Stomach (tissue), 8 donors: ENCODE measurements at regions not wholly inside any gene's neighbourhood (a gene's known extent, or its start where the extent isn't known, plus 50 kb on each side); places are given as distances from the start of the nearest gene placed in this dataset.
A peak's percentile ranks its signal among the peaks of the same experiment; 100 is the strongest.

Experiments used
- DNase-seq, 2 donors: peaks; one replicate each; pipeline versions ENCODE4 v3.0.0 to v3.0.0-alpha.2; 2013 to 2019
- H3K27ac ChIP-seq, 5 donors: fragments of 200-600 bp in 4 of 5; sonication (generic) in 4 of 5; one replicate each; pipeline ENCODE4 v1.5.1; 2013 to 2019; ENCODE audit warnings: mild to moderate bottlenecking in 1 of 5, moderate library complexity in 1 of 5
- H3K27me3 ChIP-seq, 3 donors: fragments of 200-600 bp; sonication (generic); one replicate each; pipeline ENCODE4 v1.5.1; 2017 to 2019; ENCODE audit warnings: mixed run types in 1 of 3
- H3K36me3 ChIP-seq, 4 donors: fragments of 200-600 bp; sonication (generic); 1 replicate in 3 of 4; 2 replicates in 1 of 4; pipeline ENCODE4 v1.5.1; 2016 to 2019
- H3K4me1 ChIP-seq, 4 donors: fragments of 200-600 bp; sonication (generic); one replicate each; pipeline ENCODE4 v1.5.1; 2016 to 2019
- H3K4me3 ChIP-seq, 4 donors: fragments of 200-600 bp; sonication (generic) in 3 of 4; one replicate each; pipeline ENCODE4 v1.5.1; 2016 to 2019; ENCODE audit warnings: mild to moderate bottlenecking in 1 of 4
- H3K9me3 ChIP-seq, 4 donors: fragments of 200-600 bp; sonication (generic); one replicate each; pipeline ENCODE4 v1.5.1; 2016 to 2019
- EP300 ChIP-seq: sonication (generic); formaldehyde crosslinking; IDR thresholded peaks from one replicate; pipeline ENCODE4 v1.6.1; 2017; ENCODE audit warnings: antibody characterized with exemption
- POLR2A ChIP-seq, 4 donors: fragments of 450-650 bp; IDR thresholded peaks; one replicate each; pipeline ENCODE4 v1.6.1; 2016; ENCODE audit warnings: antibody characterized with exemption in 4 of 4, control low read depth in 2 of 4, mild to moderate bottlenecking in 1 of 4, moderate library complexity in 1 of 4
- POLR2AphosphoS5 ChIP-seq, 3 donors: sonication (generic); formaldehyde crosslinking; IDR thresholded peaks; one replicate each; pipeline ENCODE4 v1.6.1; 2016; ENCODE audit warnings: antibody characterized with exemption in 3 of 3
- WGBS, 5 donors: extraction: QIAGEN DNeasy Blood & Tissue Kit in 3 of 5; methylation state at CpG; one replicate each; pipeline versions ENCODE4 v1.1.5 to v1.1.7; 2013 to 2018; 5-methylcytosine and 5-hydroxymethylcytosine counted together
- intact Hi-C: fragments of 100-400 bp; cut with DNase I; formaldehyde crosslinking; loops from one replicate; pipeline ENCODE4 v1.15.1; 2023; ENCODE audit warnings: low total_unique reads
- TF ChIP-seq, protein P1 (sequence below), 7 experiments: fragments of 450-650 bp in 4 of 7; fragments of 200-600 bp in 3 of 7; sonication (generic) in 3 of 7; IDR thresholded peaks; one replicate each; pipeline ENCODE4 v1.5.1; 2016 to 2019; ENCODE audit warnings: antibody characterized with exemption in 7 of 7, control low read depth in 2 of 7, mild to moderate bottlenecking in 1 of 7
- donor health status: healthy with polysubstance abuse.
- donor health status: Bipolar disorder and iron deficiency.
- donor health status: healthy.

DNA sequence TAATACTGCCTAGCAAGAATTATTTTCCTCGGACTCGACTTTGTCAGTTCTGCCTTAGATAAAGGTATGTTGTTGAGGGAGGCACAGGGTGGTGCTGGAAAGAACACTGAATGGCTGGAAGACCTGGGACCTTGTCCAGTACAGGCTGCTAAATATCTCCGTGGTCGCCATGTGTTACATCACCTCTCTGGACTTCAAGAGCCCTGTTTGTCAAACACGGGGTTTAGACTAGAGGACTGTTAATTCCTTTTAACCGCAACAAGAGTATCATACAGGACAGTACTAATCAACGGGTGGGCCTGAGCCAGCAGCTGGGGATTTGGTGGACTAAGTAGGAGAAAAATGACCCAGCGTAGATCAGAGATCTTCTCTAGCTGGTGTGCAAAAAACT is 476.3 kb downstream of the LRIG3 start:
- peaks cover 0 to 6% (median 0%) of the 10 kb centered on the region in 4 donors for H3K4me1 ChIP-seq
- no peaks in the 10 kb centered on the region for H3K36me3 ChIP-seq
- peak in 2 of 3 donors; percentile 28 to 51 for TF ChIP-seq POLR2AphosphoS5 (IDR thresholded peaks at IDR 0.05)
- TF ChIP-seq, protein P1, sequence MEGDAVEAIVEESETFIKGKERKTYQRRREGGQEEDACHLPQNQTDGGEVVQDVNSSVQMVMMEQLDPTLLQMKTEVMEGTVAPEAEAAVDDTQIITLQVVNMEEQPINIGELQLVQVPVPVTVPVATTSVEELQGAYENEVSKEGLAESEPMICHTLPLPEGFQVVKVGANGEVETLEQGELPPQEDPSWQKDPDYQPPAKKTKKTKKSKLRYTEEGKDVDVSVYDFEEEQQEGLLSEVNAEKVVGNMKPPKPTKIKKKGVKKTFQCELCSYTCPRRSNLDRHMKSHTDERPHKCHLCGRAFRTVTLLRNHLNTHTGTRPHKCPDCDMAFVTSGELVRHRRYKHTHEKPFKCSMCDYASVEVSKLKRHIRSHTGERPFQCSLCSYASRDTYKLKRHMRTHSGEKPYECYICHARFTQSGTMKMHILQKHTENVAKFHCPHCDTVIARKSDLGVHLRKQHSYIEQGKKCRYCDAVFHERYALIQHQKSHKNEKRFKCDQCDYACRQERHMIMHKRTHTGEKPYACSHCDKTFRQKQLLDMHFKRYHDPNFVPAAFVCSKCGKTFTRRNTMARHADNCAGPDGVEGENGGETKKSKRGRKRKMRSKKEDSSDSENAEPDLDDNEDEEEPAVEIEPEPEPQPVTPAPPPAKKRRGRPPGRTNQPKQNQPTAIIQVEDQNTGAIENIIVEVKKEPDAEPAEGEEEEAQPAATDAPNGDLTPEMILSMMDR (IDR thresholded peaks at IDR 0.05): no peak
- DNase-seq: peak in 1 of 2 donors; percentile 30
- no peaks in the 10 kb centered on the region for H3K9me3 ChIP-seq
- intact Hi-C loops: no loop called here
- WGBS, 5 donors: 52 to 70% (median 66%) methylated on average over 8 of the region's 8 CpGs
- H3K27me3 ChIP-seq: no peaks in the 10 kb centered on the region
- peak overlapping the region in 4 of 5 donors; percentile 6 to 76 (median 36) for H3K27ac ChIP-seq
- H3K4me3 ChIP-seq: no peak overlapping the region

DNA sequence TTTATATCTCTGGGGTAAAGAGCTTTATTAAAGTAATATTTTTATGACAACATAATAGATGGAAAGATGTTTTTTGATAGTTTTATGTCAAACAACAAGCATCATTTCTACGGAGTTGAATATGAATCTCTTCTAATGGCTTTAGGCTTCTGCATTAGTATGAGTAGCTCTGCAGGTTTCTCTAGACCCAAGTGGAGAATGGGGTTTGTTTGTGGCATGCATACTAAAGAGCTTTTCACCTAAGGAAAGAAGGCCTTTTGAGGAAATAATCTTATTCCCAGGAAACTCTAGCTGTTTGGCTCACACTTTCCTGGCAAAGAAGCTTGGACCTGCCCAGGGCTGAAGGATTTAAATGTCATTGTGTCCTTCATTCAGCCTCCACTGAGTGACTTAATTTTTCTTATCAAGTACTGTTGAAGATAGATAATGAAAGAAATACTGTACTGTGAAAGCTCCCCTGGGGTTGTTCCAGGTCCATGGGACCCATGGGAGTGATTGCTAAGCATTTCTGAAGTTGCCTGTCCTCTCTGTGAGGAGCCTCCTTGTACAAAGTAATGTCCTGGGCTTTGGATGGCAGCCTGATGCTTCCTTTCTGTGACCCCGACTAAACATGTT is 469.3 kb downstream of the LRIG3 start:
- Histone ChIP-seq H3K4me1 (peaks cover 0 to 4% (median 0%) of the 10 kb centered on the region in 4 donors), H3K36me3 (no peaks in the 10 kb centered on the region), H3K9me3 (no peaks in the 10 kb centered on the region), H3K27me3 (no peaks in the 10 kb centered on the region), H3K4me3 (no peak overlapping the region), H3K27ac (no peak overlapping the region)
- peak; percentile 7 to 25 for DNase-seq
- TF ChIP-seq EP300 (no peak), POLR2AphosphoS5 (IDR thresholded peaks at IDR 0.05) (no peak), POLR2A (IDR thresholded peaks at IDR 0.05) (no peak)
- TF ChIP-seq, protein P1 (IDR thresholded peaks at IDR 0.05): no peak
- WGBS, 5 donors: 52 to 73% (median 63%) methylated on average over 2 of the region's 2 CpGs
- intact Hi-C loops: no loop called here

DNA sequence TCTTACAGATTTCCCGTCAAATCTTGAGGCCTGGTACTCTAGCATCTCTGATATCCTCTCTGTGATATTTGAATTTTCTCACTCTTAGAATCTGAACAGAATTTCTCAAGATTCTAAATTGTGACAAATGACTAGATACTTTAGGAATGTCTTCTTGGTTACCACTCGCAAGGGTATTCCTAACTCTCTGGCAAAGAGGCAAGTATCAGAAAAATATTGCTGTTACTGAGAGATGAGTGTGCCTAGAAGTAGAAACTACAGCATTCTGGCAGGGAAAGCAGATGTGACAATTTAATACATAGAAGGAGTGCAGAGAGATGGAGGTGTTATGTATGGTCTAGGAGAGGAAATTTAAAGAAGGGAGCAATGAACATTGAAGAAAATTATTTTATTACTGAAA is 467.8 kb downstream of the LRIG3 start:
- no peaks in the 10 kb centered on the region for H3K27me3 ChIP-seq
- H3K4me3 ChIP-seq: no peak overlapping the region
- DNase-seq: no peak
- WGBS, 5 donors: 44 to 95% (median 92%) methylated on average over 2 of the region's 2 CpGs
- no peak overlapping the region for H3K27ac ChIP-seq
- intact Hi-C loops: no loop called here
- no peaks in the 10 kb centered on the region for H3K36me3 ChIP-seq
- H3K9me3 ChIP-seq: no peaks in the 10 kb centered on the region
- H3K4me1 ChIP-seq: peaks cover 0 to 4% (median 0%) of the 10 kb centered on the region in 4 donors
- no peak for TF ChIP-seq POLR2A (IDR thresholded peaks at IDR 0.05)
- TF ChIP-seq, protein P1 (IDR thresholded peaks at IDR 0.05): no peak
- no peak for TF ChIP-seq POLR2AphosphoS5 (IDR thresholded peaks at IDR 0.05)
- TF ChIP-seq EP300: no peak

DNA sequence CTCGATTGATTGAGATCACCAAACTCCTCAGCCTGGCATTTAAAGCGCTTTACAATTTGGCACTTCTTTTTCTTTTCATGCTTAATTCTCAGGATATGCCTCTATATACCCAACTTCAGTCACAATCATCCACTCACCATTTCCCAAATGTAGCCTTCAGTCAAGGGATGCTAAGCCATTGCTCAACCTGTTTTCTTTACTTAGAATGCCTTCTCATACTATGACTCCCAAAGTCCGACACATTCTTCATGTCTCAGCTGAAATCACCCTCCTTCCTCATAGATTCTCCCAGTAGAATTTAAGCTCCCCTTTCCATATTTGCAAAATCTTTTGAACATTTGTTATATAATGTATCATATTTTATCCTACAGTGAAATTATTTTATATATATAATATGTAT is 467.0 kb downstream of the LRIG3 start:
- no peaks in the 10 kb centered on the region for H3K27me3 ChIP-seq
- peaks cover 0 to 4% (median 0%) of the 10 kb centered on the region in 4 donors for H3K4me1 ChIP-seq
- H3K27ac ChIP-seq: no peak overlapping the region
- intact Hi-C loops: no loop called here
- WGBS, 5 donors: 69 to 95% (median 92%) methylated on average over 3 of the region's 3 CpGs
- no peak overlapping the region for H3K4me3 ChIP-seq
- no peaks in the 10 kb centered on the region for H3K36me3 ChIP-seq
- H3K9me3 ChIP-seq: no peaks in the 10 kb centered on the region
- TF ChIP-seq, protein P1 (IDR thresholded peaks at IDR 0.05): no peak
- no peak for DNase-seq
